K562 (cell line): ENCODE measurements at regions not wholly inside any gene's neighbourhood (a gene's known extent, or its start where the extent isn't known, plus 50 kb on each side); places are given as distances from the start of the nearest gene placed in this dataset.
A peak's percentile ranks its signal among the peaks of the same experiment; 100 is the strongest.

Source experiments
- ATAC-seq: fragments of 200-7000 bp; cut with Tn5 transposase; 3 replicates; pipeline ENCODE4 v1.9.1; 2020; ENCODE audit warnings: moderate library complexity
- BruUV-seq: library from RNA; stranded (reverse); fragments of 400-500 nt; replicated peaks from 2 replicates; lab custom pipeline; 2021; lab: Mats Ljungman, UMichigan
- CTCF ChIA-PET: fragments of 300-600 bp; formaldehyde crosslinking; extraction: SDS; loops from one replicate; lab custom pipeline; 2021; ENCODE audit warnings: low intra/inter-chr PET ratio; lab: Yijun Ruan, JAX
- POLR2A ChIA-PET: fragments of 300-600, 350-650 bp; sonication (Branson Sonifier 250); formaldehyde crosslinking; extraction: SDS; loops from one replicate; lab custom pipeline; 2021; ENCODE audit warnings: antibody characterized with exemption, inconsistent platforms; lab: Yijun Ruan, JAX
- DNase-seq, 4 experiments: peaks; one replicate each; pipeline versions ENCODE4 v3.0.0 to v3.0.0-alpha.2; 2011 to 2018; ENCODE audit warnings: low spot score in 3 of 4, mixed read lengths in 3 of 4; ENCODE audit errors: extremely low read depth in 1 of 4
- FAIRE-seq: peaks from 2 replicates; lab custom pipeline; 2011; peaks lifted over from hg19 to GRCh38; lab: Jason Lieb, UNC
- H2AFZ ChIP-seq: 2 replicates; pipeline ENCODE4 v1.6.0; 2011; ENCODE audit warnings: low read depth, low read length, control low read depth, inconsistent platforms
- H3K27ac ChIP-seq: fragments of 200-600 bp; 3 replicates; pipeline ENCODE4 v1.8.0; 2011; ENCODE audit warnings: low read depth, mild to moderate bottlenecking, control low read depth, inconsistent platforms, low read length, moderate library complexity, mixed read lengths; ENCODE audit errors: extremely low read depth
- H3K27me3 ChIP-seq, 2 experiments: fragments of 300-600 bp in 1 of 2; 2 replicates in 1 of 2; 3 replicates in 1 of 2; pipeline versions ENCODE4 v1.6.0 to v1.8.0; 2011; ENCODE audit warnings: inconsistent platforms in 2 of 2, low read length in 2 of 2, mild to moderate bottlenecking in 1 of 2, mixed read lengths in 1 of 2, moderate library complexity in 1 of 2; ENCODE audit not compliant: control insufficient read depth in 2 of 2, insufficient read depth in 2 of 2
- H3K36me3 ChIP-seq: fragments of 300-600 bp; 3 replicates; pipeline ENCODE4 v1.8.0; 2011; ENCODE audit warnings: mild to moderate bottlenecking, low read length, inconsistent platforms; ENCODE audit not compliant: control insufficient read depth, insufficient read depth
- H3K4me1 ChIP-seq, 2 experiments: fragments of 200-600 bp in 1 of 2; replicated peaks in 1 of 2; 2 replicates in 1 of 2; 3 replicates in 1 of 2; pipeline versions ENCODE4 v1.5.1 to v1.8.0; 2011; ENCODE audit warnings: inconsistent platforms in 2 of 2, low read length in 2 of 2, mild to moderate bottlenecking in 1 of 2, mixed read lengths in 1 of 2, moderate library complexity in 1 of 2; ENCODE audit not compliant: control insufficient read depth in 2 of 2, insufficient read depth in 2 of 2
- H3K4me2 ChIP-seq: 2 replicates; pipeline ENCODE4 v1.6.1; 2011; ENCODE audit warnings: low read length, control low read depth, inconsistent platforms, mixed read lengths; ENCODE audit not compliant: insufficient read depth
- H3K4me3 ChIP-seq: fragments of 200-600 bp; sonication (generic), shearing (Covaris generic); 2 replicates; pipeline ENCODE4 v1.5.1; 2016; ENCODE audit warnings: control low read depth, inconsistent platforms
- H3K79me2 ChIP-seq: fragments of 200-600 bp; 3 replicates; pipeline ENCODE4 v1.8.0; 2011; ENCODE audit warnings: low read length, inconsistent platforms; ENCODE audit not compliant: control insufficient read depth, insufficient read depth
- H3K9ac ChIP-seq, 2 experiments: 2 replicates each; pipeline versions ENCODE4 v1.6.0 to v1.6.1; 2011; ENCODE audit warnings: low read depth in 2 of 2, low read length in 2 of 2, control low read depth in 1 of 2, inconsistent platforms in 1 of 2, mild to moderate bottlenecking in 1 of 2, mixed read lengths in 1 of 2; ENCODE audit not compliant: insufficient read depth in 1 of 2
- H3K9me1 ChIP-seq: one replicate; pipeline ENCODE4 v1.6.0; 2011; ENCODE audit warnings: inconsistent platforms, mild to moderate bottlenecking, low read length, moderate library complexity; ENCODE audit not compliant: control insufficient read depth, insufficient read depth
- H3K9me3 ChIP-seq: replicated peaks from 2 replicates; pipeline ENCODE4 v1.5.1; 2011; ENCODE audit warnings: low read depth, low read length, inconsistent platforms; ENCODE audit not compliant: control insufficient read depth, insufficient read depth
- H4K20me1 ChIP-seq: replicated peaks from 2 replicates; pipeline ENCODE4 v1.6.1; 2011; ENCODE audit warnings: low read length, inconsistent platforms, mixed read lengths; ENCODE audit not compliant: control insufficient read depth, insufficient read depth
- CEBPG ChIP-seq, 3 experiments: fragments of 200-800 bp in 1 of 3; sonication (Bioruptor generic) in 1 of 3; sonication (generic) in 1 of 3; formaldehyde crosslinking in 1 of 3; IDR thresholded peaks in 2 of 3; conservative IDR thresholded peaks in 1 of 3; 2 replicates each; pipeline versions ENCODE4 v1.6.1 to v1.8.0; 2016 to 2022; ENCODE audit warnings: missing compliant biosample characterization in 2 of 3, missing genetic modification characterization in 2 of 3, mild to moderate bottlenecking in 1 of 3, missing genetic modification reagents in 1 of 3
- COPS2 ChIP-seq: fragments of 450-650 bp; conservative IDR thresholded peaks from 2 replicates; pipeline ENCODE4 v1.6.1; 2016; ENCODE audit warnings: mild to moderate bottlenecking, moderate library complexity
- KAT8 ChIP-seq: fragments of 450-650 bp; IDR thresholded peaks from 2 replicates; pipeline ENCODE4 v1.6.1; 2016; ENCODE audit warnings: low read depth, mild to moderate bottlenecking
- RB1 ChIP-seq: fragments of 450-650 bp; IDR thresholded peaks from 2 replicates; pipeline ENCODE4 v1.6.1; 2017; ENCODE audit warnings: low read depth, mild to moderate bottlenecking
- TEAD4 ChIP-seq, 2 experiments: sonication (generic) in 1 of 2; formaldehyde crosslinking in 1 of 2; IDR thresholded peaks; 2 replicates each; pipeline versions ENCODE4 v1.6.1 to v1.8.0; 2012 to 2022; ENCODE audit warnings: borderline replicate concordance in 1 of 2, inconsistent platforms in 1 of 2, low read length in 1 of 2, mild to moderate bottlenecking in 1 of 2, missing genetic modification reagents in 1 of 2
- YY1 ChIP-seq, 3 experiments: IDR thresholded peaks; 2 replicates each; pipeline ENCODE4 v1.6.1; 2011; ENCODE audit warnings: low read length in 2 of 3, mild to moderate bottlenecking in 2 of 3, moderate library complexity in 2 of 3, borderline replicate concordance in 1 of 3, control low read depth in 1 of 3, low read depth in 1 of 3; ENCODE audit not compliant: insufficient read depth in 3 of 3, insufficient replicate concordance in 2 of 3, control insufficient read depth in 1 of 3, insufficient read length in 1 of 3; ENCODE audit errors: extremely low read depth in 1 of 3
- ZNF239 ChIP-seq: fragments of 250-450 bp; sonication (Bioruptor Pico); IDR thresholded peaks from 2 replicates; pipeline ENCODE4 v1.4.0; 2020; ENCODE audit warnings: mild to moderate bottlenecking
- WGBS: fragments of 100-300 bp; shearing (Covaris generic); methylation state at CpG from one replicate; pipeline ENCODE4 v1.1.6; 2016; ENCODE audit warnings: low coverage, mixed read lengths; ENCODE audit not compliant: insufficient coverage; ENCODE audit errors: missing lambda C conversion rate; 5-methylcytosine and 5-hydroxymethylcytosine counted together
- in situ Hi-C: fragments of 300-500 bp; cut with MboI; formaldehyde crosslinking; loops from 4 replicates; pipeline ENCODE4 v1.15.0; 2018; ENCODE audit warnings: inconsistent platforms, mixed read lengths
- intact Hi-C: fragments of 100-400 bp; cut with micrococcal nuclease; formaldehyde crosslinking; loops from 2 replicates; pipeline ENCODE4 v1.14.2; 2022

GRCh38 chr2:204282525-204282924 is 262.8 kb upstream of the PARD3B start (continued):
- TF ChIP-seq KAT8 (no peak), COPS2 (no peak)

GRCh38 chr2:204289066-204289465 is 256.2 kb upstream of the PARD3B start:
- no peak for TF ChIP-seq CEBPG (CRISPR knock-in tag; IDR thresholded peaks at IDR 0.05)
- peak; percentile 20 to 44; a peak in 1 of 4 replicates for TF ChIP-seq CEBPG (tag; conservative IDR thresholded peaks at IDR 0.05 in 1 of 2, IDR thresholded peaks at IDR 0.05 in 1 of 2)
- TF ChIP-seq ZNF239 (CRISPR knock-in tag) = no peak
- no peak overlapping the region for H3K27ac ChIP-seq
- no peak overlapping the region for H3K4me2 ChIP-seq
- H3K4me1 ChIP-seq = no peaks in the 10 kb centered on the region
- H4K20me1 ChIP-seq = no peaks in the 10 kb centered on the region
- DNase-seq (no peak), FAIRE-seq (no peak), ATAC-seq (no peak)
- in situ Hi-C loops (no loop called here), intact Hi-C loops (no loop called here)
- no TSS peak for BruUV-seq
- no peak overlapping the region for H3K4me3 ChIP-seq
- WGBS = 0% methylated on average over 1 of the region's 1 CpG
- H3K79me2 ChIP-seq = no peaks in the 10 kb centered on the region
- ChIA-PET POLR2A (no interaction called here), CTCF (no interaction called here)
- H3K36me3 ChIP-seq = no peaks in the 10 kb centered on the region
- no peak overlapping the region for H3K9ac ChIP-seq
- no peaks in the 10 kb centered on the region for H3K9me3 ChIP-seq
- H2AFZ ChIP-seq = no peak overlapping the region
- H3K9me1 ChIP-seq = no peaks in the 10 kb centered on the region
- peaks cover 2 to 8% of the 10 kb centered on the region in 2 experiments; a peak in 1 of 5 replicates for H3K27me3 ChIP-seq

DNA sequence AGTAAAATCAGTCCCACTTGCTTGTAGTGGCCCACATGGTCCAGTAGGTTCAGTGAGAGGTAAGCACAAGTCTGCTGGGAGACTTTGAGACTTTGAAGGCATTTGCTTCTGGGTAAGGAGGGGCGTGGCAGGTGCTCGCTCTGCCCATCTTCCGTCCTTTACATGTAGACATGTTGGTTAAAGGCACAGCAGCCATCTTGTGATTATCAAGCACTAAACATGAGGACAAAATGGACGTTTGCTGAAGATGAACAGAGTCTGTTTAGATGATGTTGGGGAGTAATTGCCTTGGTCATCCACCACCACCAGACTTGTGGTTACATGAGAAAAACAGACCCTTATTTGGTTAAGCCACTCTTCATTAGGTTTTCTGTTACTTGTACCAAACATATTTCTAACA is 252.8 kb upstream of the PARD3B start:
- ChIA-PET CTCF (no interaction called here), POLR2A (no interaction called here)
- no peaks in the 10 kb centered on the region for H3K9me1 ChIP-seq
- H3K9me3 ChIP-seq = no peaks in the 10 kb centered on the region
- ATAC-seq (no peak), DNase-seq (no peak), FAIRE-seq (no peak)
- no peak overlapping the region for H2AFZ ChIP-seq
- H3K4me3 ChIP-seq = no peak overlapping the region
- in situ Hi-C loops (no loop called here), intact Hi-C loops (no loop called here)
- H3K4me2 ChIP-seq = no peak overlapping the region
- TF ChIP-seq TEAD4 (IDR thresholded peaks at IDR 0.05; ENCODE audit: low read length) = 0 out of 2 replicates have a peak, but pooled peaks have one; percentile 23
- no peak for TF ChIP-seq TEAD4 (CRISPR knock-in tag; IDR thresholded peaks at IDR 0.05; ENCODE audit: borderline replicate concordance)
- TF ChIP-seq RB1 = no peak
- peak in 2 of 3 experiments; percentile 21 to 58 for TF ChIP-seq YY1 (IDR thresholded peaks at IDR 0.05; ENCODE audit: borderline replicate concordance in 1 of 3, control insufficient read depth in 1 of 3, extremely low read depth in 1 of 3, insufficient read depth in 3 of 3, insufficient read length in 1 of 3, insufficient replicate concordance in 2 of 3, low read depth in 1 of 3, low read length in 2 of 3)
- WGBS = 0% methylated on average over 3 of the region's 4 CpGs
- no peaks in the 10 kb centered on the region for H3K4me1 ChIP-seq
- no TSS peak for BruUV-seq
- no peaks in the 10 kb centered on the region for H4K20me1 ChIP-seq
- no peaks in the 10 kb centered on the region for H3K36me3 ChIP-seq
- H3K27me3 ChIP-seq = 0 out of 5 replicates have a peak, but pooled peaks cover 0 to 2% of the 10 kb centered on the region in 2 experiments
- H3K9ac ChIP-seq = no peak overlapping the region
- no peaks in the 10 kb centered on the region for H3K79me2 ChIP-seq
- H3K27ac ChIP-seq = no peak overlapping the region
